HEK293T (cell line): ENCODE measurements at regions not wholly inside any gene's neighbourhood (a gene's known extent, or its start where the extent isn't known, plus 50 kb on each side); places are given as distances from the start of the nearest gene placed in this dataset.

Source experiments
- CTCF ChIA-PET: fragments of 350-600 bp; formaldehyde crosslinking; extraction: SDS; loops from one replicate; lab custom pipeline; 2021; ENCODE audit warnings: antibody characterized with exemption, inconsistent platforms; lab: Yijun Ruan, JAX
- POLR2A ChIA-PET: fragments of 350-600 bp; formaldehyde crosslinking; extraction: SDS; loops from one replicate; lab custom pipeline; 2020; ENCODE audit warnings: antibody characterized with exemption, inconsistent platforms; lab: Yijun Ruan, JAX
- DNase-seq: peaks from one replicate; pipeline ENCODE4 v3.0.0; 2012; ENCODE audit warnings: mixed read lengths; ENCODE audit errors: extremely low spot score
- ARNT ChIP-seq: fragments of 450-650 bp; IDR thresholded peaks from 2 replicates; pipeline ENCODE4 v1.6.1; 2017; ENCODE audit warnings: mild to moderate bottlenecking
- BHLHE40 ChIP-seq: fragments of 450-650 bp; IDR thresholded peaks from 2 replicates; pipeline ENCODE4 v1.6.1; 2016; ENCODE audit warnings: mild to moderate bottlenecking, moderate library complexity, borderline replicate concordance
- CTBP1 ChIP-seq: fragments of 450-650 bp; IDR thresholded peaks from 2 replicates; pipeline ENCODE4 v1.6.1; 2016; ENCODE audit warnings: borderline replicate concordance
- ELF4 ChIP-seq: fragments of 450-650 bp; IDR thresholded peaks from 2 replicates; pipeline ENCODE4 v1.6.1; 2017; ENCODE audit warnings: antibody characterized with exemption
- FOXA1 ChIP-seq: fragments of 450-650 bp; IDR thresholded peaks from 2 replicates; pipeline ENCODE4 v1.6.1; 2016; ENCODE audit warnings: mild to moderate bottlenecking
- FOXK2 ChIP-seq: fragments of 450-650 bp; IDR thresholded peaks from 2 replicates; pipeline ENCODE4 v1.6.1; 2016; ENCODE audit warnings: mild to moderate bottlenecking
- FOXM1 ChIP-seq: fragments of 450-650 bp; IDR thresholded peaks from 2 replicates; pipeline ENCODE4 v1.6.1; 2017; ENCODE audit warnings: mild to moderate bottlenecking, borderline replicate concordance
- HDGF ChIP-seq: fragments of 450-650 bp; IDR thresholded peaks from 2 replicates; pipeline ENCODE4 v1.6.1; 2017; ENCODE audit warnings: antibody characterized with exemption, borderline replicate concordance
- L3MBTL2 ChIP-seq: fragments of 450-650 bp; conservative IDR thresholded peaks from 2 replicates; pipeline ENCODE4 v1.6.1; 2016; ENCODE audit warnings: mild to moderate bottlenecking
- LEF1 ChIP-seq: fragments of 450-650 bp; IDR thresholded peaks from 2 replicates; pipeline ENCODE4 v1.6.1; 2017; ENCODE audit warnings: mild to moderate bottlenecking, borderline replicate concordance
- NFRKB ChIP-seq: fragments of 450-650 bp; IDR thresholded peaks from 2 replicates; pipeline ENCODE4 v1.6.1; 2016; ENCODE audit warnings: mild to moderate bottlenecking, moderate library complexity
- PKNOX1 ChIP-seq: fragments of 450-650 bp; IDR thresholded peaks from 2 replicates; pipeline ENCODE4 v1.6.1; 2016
- SP1 ChIP-seq: fragments of 450-650 bp; IDR thresholded peaks from 2 replicates; pipeline ENCODE4 v1.6.1; 2017
- SUZ12 ChIP-seq: fragments of 450-650 bp; IDR thresholded peaks from 2 replicates; pipeline ENCODE4 v1.6.1; 2016; ENCODE audit warnings: mild to moderate bottlenecking
- TARDBP ChIP-seq: fragments of 450-650 bp; IDR thresholded peaks from 2 replicates; pipeline ENCODE4 v1.6.1; 2016
- ZNF384 ChIP-seq: fragments of 450-650 bp; IDR thresholded peaks from 2 replicates; pipeline ENCODE4 v1.6.1; 2016

DNA sequence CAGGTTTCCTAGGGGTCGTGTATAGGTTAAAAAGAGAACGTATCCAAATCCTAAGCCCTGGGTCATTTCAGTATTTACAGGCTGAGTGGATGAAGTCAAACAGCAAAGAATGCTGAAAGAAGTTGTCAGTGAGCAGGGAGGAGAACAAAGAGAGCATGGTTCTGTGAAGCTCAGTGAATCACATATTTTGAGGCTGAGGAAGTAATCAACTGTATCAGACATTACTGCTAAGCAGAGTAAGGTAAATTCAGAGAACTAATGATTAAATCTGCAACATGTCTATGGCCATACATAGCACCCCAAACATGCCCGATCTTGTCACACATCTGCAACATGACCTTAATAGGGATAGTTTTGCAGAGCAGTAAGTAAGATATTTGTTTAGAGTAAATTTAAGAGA, 1130.3 kb downstream of the RAPGEF2 start:
- ChIA-PET POLR2A (no interaction called here), CTCF (no interaction called here)
- DNase-seq = no peak
- no peak for TF ChIP-seq SUZ12
- TF ChIP-seq TARDBP = no peak
- TF ChIP-seq ZNF384 = no peak
- no peak for TF ChIP-seq FOXM1
- no peak for TF ChIP-seq ARNT
- no peak for TF ChIP-seq PKNOX1
- no peak for TF ChIP-seq L3MBTL2
- no peak for TF ChIP-seq CTBP1
- TF ChIP-seq BHLHE40 = no peak
- no peak for TF ChIP-seq NFRKB
- TF ChIP-seq FOXA1 = no peak
- no peak for TF ChIP-seq FOXK2
- TF ChIP-seq LEF1 = no peak
- TF ChIP-seq HDGF = no peak
- no peak for TF ChIP-seq SP1
- no peak for TF ChIP-seq ELF4

GRCh38 chr4:160235285-160235684, 1132.4 kb downstream of the RAPGEF2 start:
- TF ChIP-seq FOXA1 (no peak), SP1 (no peak)
- CTCF ChIA-PET = no interaction called here
- POLR2A ChIA-PET = no interaction called here
- no peak for DNase-seq

DNA sequence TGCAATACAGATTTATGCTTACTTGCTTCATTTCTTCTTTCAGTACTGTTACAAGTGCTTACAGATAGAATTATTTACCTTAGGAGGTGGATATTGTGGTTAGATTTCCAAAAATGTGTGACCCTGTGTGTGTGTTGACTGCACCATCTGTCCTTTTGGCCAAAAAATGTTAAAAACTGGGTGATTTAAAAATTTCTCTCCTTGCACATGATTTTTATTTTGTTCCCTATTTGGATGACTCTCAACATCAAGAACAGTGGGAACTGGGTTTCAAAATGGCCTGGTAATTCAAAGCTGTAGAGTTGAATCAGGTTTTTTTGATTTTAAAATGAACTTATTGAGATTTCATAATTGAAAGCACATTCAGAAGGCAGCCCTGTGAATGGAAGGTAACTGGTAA, 1132.9 kb downstream of the RAPGEF2 start:
- DNase-seq = no peak
- ChIA-PET CTCF (no interaction called here), POLR2A (no interaction called here)

DNA sequence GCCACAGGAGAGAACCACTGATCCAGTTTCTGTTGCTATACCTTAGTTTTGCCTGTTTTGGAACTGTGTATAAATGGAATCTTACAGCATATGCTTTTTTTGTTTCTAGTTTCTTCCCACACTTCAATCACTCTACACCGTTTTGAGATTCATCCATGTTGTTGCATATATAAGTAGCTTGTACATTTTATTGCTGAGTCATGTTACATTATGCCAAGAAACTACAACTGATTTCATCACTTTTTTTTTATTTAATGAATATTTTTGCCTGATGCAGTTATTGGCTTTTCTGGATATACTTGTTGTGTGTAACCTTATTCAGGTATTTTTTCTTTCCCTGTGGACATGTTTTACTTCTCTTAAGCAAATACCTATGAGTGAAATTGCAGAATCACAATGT, 1135.9 kb downstream of the RAPGEF2 start:
- ChIA-PET CTCF (no interaction called here), POLR2A (no interaction called here)
- DNase-seq = no peak
- TF ChIP-seq TARDBP (no peak), PKNOX1 (no peak), CTBP1 (no peak), FOXK2 (no peak), HDGF (no peak), BHLHE40 (no peak), LEF1 (no peak), NFRKB (no peak), L3MBTL2 (no peak), SUZ12 (no peak), ZNF384 (no peak), ARNT (no peak), FOXA1 (no peak), FOXM1 (no peak), SP1 (no peak), ELF4 (no peak)

More for the DNA sequence above, 1132.9 kb downstream of the RAPGEF2 start:
- TF ChIP-seq SUZ12 = no peak
- TF ChIP-seq FOXM1 = no peak
- no peak for TF ChIP-seq ARNT
- no peak for TF ChIP-seq LEF1
- TF ChIP-seq SP1 = no peak
- TF ChIP-seq ZNF384 = no peak
- no peak for TF ChIP-seq HDGF
- no peak for TF ChIP-seq FOXA1
- TF ChIP-seq CTBP1 = no peak
- TF ChIP-seq BHLHE40 = no peak

DNA sequence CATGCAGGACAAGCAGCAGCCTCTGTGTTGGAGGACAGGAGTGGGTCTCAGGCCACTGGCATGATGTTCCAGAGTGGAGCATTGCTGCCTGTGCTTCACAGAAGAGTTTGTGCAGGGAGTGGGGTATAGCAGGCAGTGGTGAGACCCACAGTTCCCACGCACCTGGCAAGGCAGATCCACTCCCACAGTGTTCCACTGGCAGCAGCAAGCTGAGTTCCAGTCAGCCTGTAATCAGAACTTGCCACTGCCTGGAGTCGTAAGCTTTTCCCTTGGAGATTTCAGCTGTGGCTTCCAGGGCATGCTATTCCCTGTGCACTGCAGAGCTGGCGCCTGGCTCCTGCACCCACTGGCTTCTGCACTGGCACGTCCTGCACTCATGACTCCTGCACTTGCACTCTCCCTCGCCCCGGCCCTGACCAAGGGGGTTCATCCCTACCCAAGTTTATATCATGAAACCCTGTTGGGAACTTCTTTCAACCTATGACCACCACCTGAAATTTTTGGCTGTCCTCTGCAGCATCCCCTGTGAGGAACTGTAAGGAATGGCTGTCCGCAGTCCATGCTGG, 1144.3 kb downstream of the RAPGEF2 start:
- TF ChIP-seq ZNF384 (no peak), FOXA1 (no peak), TARDBP (no peak), L3MBTL2 (no peak), SUZ12 (no peak), NFRKB (no peak), BHLHE40 (no peak), PKNOX1 (no peak), SP1 (no peak), FOXK2 (no peak), ARNT (no peak), FOXM1 (no peak)
- ChIA-PET POLR2A (no interaction called here), CTCF (no interaction called here)
- no peak for DNase-seq

GRCh38 chr4:160251522-160252170, 1148.8 kb downstream of the RAPGEF2 start:
- CTCF ChIA-PET = no interaction called here
- DNase-seq = no peak
- POLR2A ChIA-PET = no interaction called here
- TF ChIP-seq FOXM1 (no peak), SP1 (no peak), L3MBTL2 (no peak), PKNOX1 (no peak), NFRKB (no peak), ARNT (no peak), FOXK2 (no peak), ELF4 (no peak), SUZ12 (no peak), TARDBP (no peak), ZNF384 (no peak), LEF1 (no peak), BHLHE40 (no peak), HDGF (no peak)
